GM18505 (cell line): ENCODE measurements at regions not wholly inside any gene's neighbourhood (a gene's known extent, or its start where the extent isn't known, plus 50 kb on each side); places are given as distances from the start of the nearest gene placed in this dataset.

ENCODE experiments used
- ATAC-seq: cut with Tn5 transposase; IDR thresholded peaks from one replicate; pipeline ENCODE4 v1.9.1; 2021; ENCODE audit not compliant: unreplicated experiment
- POLR2A ChIP-seq: IDR thresholded peaks from 4 replicates; pipeline ENCODE4 v1.6.1; 2011; ENCODE audit warnings: borderline replicate concordance; ENCODE audit not compliant: insufficient read depth, insufficient read length; ENCODE audit errors: extremely low read depth

DNA sequence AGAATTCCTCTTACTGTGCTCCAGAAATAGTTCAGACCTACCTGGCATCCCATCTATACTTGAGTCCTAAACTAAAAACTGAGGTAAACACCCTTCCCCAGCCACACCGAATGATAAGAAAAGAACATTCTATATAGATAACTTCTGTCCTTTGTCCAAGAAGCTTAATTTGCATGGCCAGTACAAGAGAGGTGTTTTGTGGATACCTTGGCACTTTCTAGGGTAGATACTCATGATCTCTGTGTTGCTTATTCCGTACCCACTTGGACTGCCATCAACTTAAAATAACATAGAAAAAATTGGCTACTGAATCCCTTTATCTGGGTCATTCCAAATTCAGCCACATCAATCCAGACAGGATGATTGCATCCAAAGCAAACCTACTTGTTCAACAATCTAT lies 1050.4 kb downstream of the STIM2 start:
- no peak for ATAC-seq
- TF ChIP-seq POLR2A = no peak

DNA sequence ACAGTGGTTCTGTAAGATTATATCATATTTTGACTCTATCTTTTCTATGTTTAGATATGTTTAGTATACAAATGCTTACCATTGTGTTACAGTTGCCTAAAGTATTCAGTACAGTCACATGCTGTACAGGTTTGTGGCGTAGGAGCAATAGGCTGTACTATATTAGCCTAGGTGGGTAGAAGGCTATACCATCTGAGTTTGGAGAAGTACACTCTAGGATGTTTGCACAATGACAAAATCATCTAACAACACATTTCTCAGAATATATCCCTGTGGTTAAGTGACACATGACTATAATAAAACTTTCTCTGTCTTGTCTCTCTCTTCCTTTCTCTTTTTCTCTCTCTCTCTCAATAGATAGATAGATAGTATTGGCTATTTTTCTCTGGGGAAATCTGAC lies 1053.1 kb downstream of the STIM2 start:
- no peak for ATAC-seq
- TF ChIP-seq POLR2A = no peak

DNA sequence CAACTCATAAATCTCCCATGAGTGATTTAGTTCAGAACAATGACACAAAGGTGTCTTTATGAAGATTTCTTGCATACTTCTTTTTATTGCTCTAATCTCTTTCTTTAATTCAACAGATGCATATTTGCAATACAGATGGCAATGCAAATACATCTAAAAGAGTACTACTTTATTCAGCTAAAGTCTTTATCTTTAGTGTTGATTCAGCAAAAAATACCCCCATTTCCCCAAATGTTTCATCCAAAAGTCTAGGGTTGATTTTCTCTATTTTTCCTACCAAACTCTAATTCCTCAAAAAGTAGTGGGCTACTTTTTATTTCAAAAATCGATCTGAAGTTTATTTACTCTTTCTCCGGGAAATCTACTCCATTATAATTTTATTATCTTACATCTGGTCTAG lies 1055.2 kb downstream of the STIM2 start:
- TF ChIP-seq POLR2A = no peak
- ATAC-seq = no peak

DNA sequence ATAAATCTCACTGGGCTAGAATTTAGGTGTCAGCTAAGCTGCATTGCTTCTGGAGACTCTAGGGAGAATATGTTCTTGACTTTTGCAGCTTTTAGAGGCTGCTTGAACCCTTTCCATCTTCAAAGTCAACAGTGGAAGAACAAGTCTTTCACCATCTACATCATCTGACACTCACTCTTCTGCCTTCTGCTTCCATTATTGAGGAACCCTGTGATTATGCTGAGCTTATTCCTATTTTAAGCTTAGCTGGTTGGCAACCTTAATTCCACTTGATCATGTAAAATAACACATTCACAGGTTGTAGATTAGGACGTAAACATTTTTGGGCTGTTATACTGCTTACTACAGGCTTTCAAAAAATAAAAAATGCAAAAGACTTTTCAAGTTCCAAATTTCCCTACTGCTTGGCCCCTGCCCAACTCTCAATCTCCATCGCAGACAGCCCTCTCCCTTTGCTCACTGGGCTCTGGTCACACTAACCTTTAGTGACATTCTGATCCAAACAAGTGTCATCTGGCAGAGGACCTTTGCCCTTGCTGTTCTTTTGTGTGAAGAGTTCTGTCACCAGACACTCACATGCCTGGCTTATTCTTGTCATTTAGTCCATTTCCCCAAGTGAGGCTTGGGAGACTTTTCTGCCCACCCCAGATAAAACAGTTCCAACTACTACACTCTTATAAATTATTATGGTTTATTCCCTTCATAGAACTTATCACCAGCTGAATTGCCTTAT lies 1056.0 kb downstream of the STIM2 start:
- no peak for ATAC-seq

DNA sequence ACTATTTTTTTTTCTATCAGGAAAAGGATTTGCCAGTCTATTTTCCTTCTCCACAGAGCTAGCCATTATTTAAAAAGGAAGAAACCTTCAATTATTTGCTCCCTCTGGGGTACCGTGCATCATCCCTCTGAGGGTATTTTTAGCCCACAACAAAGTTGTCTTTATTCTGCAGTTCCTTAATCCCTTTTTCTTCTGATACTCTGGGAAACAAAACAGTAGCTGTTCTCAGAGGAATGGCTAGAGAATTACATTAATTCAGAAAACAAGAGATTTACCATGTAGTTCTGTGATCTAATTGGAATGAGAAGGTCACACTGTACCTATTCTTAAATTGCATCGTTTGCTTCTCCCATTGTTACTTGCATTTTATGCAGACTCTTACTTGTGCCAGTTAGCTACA lies 1056.7 kb downstream of the STIM2 start:
- no peak for TF ChIP-seq POLR2A
- ATAC-seq = no peak

More for the DNA sequence above, 1056.0 kb downstream of the STIM2 start:
- no peak for TF ChIP-seq POLR2A

DNA sequence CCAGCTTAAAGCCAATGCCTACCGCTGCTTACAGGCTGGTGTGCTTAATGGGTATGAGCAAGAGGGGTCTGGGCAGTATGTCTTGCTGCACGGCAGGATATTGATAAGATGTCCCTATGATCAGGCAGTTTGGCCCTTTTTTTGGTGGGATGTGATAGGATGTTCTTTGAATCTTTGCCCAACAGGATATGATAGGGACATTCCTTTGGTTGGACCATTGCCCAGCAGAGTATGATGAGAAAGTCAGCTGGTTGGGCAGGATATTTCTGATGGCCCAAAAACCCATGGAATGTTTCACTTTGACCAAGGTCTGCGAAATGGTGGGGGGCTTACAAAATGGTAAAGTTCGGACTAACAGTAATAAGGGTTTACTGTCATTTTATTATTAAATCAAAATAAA lies 1060.6 kb downstream of the STIM2 start:
- TF ChIP-seq POLR2A = no peak
- ATAC-seq = no peak

DNA sequence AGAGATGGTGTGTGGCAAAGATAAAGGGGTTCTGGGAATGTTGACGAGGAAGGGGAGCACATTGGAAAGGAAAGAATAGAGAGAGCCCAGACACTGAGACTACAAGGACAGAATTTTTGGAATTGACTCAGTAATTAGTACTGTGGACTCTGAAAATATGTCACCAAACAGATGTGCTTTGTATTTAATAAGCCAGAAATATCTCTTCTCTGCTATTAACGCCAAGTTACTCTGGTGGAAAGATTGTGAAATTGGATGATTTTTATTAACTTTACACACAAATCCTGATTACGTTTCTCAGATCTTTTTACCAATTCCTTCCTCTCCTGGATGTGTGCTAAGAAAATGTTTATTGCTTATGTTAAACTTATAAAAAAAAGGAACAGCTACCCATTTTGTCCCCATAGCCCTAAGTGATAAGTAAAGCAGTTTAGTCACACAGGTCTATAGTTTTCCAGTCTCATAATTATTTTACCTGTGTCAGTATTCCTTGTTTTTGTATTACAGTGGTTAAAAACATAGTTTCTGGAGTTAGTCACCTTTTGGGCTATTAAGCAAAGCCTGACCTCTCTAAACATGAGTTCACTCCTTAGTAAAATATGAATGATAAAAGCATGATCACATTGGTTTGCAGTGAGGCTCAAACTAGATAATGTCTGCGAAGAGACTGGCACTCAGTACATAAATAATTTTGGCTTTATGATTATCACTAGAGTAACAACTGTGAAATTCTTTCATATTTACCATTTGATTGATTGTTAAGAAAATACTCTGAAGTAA lies 1068.3 kb downstream of the STIM2 start:
- no peak for ATAC-seq

DNA sequence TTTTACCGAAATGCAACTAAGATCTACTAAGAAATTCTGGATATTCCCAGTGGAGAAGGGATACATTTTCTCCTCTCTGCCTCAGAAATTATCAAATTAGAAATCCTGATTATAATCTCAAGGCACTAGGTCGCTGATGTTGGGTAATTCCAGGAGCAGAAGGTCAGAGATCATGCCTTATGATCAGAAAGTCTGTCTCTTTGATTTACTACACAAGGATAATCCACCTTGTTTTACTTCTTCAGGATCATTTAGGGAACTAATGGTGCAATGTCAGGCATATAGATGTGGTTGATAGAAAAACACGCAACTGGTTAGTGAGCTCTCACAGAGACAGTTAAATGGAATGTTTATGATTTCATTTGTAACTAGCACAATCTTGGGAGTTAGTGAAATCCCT lies 1069.7 kb downstream of the STIM2 start:
- TF ChIP-seq POLR2A = no peak
- ATAC-seq = no peak

More for the DNA sequence above, 1068.3 kb downstream of the STIM2 start:
- no peak for TF ChIP-seq POLR2A

DNA sequence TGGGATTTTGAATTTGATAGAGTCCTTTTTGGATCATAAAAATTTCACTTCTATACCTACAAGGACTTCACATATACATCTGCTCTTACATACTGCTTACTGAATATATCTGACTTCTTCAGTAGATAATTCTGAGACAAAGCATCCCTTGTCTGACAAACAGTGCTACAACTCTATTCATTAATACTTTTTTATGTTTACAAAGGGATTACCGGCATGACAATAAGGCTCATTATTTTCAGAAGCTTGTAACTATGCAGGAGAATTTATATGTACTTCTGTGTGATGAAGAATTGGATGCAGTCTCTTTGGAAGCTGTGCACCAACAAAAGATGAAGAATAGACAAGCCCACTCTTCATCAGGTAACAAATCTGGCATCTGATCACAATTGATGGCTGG lies 1070.3 kb downstream of the STIM2 start:
- ATAC-seq = no peak
- TF ChIP-seq POLR2A = no peak

DNA sequence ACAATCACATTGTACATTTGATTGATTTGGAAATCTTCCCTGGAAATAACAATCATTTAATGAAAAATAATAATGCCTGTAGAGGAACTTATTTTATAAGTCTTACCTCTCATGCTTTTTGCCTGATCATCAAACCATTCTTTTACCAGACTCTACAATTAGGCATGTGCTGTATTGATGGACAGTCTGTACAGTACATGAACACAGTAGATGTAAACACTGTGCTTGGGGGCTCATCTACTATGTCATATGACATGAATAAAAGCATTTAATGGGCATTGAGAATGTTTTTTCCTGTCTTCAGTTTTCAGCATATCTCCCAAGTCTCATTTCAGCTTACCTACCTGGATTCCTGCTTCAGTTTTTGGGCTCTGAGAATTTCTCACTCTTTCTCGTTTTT lies 1070.9 kb downstream of the STIM2 start:
- ATAC-seq = no peak
- no peak for TF ChIP-seq POLR2A

DNA sequence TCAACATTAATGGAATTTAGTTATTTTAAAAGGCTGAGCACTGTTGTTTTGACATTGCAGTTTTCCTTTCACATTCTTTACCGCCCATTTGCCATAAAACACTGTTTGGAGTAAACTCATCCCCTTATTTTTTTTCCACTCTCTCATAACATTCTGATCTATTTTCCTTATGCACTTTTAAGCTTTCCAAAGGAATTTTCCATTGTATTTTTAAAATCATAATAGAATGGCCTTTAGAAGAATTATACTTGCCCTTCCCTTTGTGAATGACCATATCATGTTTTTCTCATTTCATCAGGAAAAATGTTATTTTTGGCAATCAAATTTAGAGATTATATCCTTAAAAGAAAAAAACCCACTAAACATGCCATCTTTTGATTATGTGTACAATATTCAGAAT lies 1074.2 kb downstream of the STIM2 start:
- ATAC-seq = no peak
- no peak for TF ChIP-seq POLR2A

DNA sequence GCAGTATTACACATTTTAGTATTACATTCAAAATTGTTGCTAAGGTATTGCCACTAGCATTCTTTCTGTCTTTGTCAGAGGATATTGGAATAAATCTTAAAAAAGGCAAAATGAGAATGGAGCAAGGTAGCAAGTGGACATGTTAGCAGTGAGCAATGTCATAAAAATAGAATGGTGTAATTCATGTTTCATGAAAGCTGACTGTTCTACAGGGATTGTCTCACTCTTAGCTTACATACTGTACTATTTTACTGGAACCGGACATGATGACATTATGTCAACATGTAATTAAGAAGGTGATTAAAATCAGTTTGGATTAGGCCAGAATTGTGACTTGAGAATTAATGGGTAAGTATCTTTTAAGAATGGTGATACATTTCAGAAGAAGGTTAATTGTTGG lies 1086.2 kb downstream of the STIM2 start:
- no peak for ATAC-seq
- no peak for TF ChIP-seq POLR2A

DNA sequence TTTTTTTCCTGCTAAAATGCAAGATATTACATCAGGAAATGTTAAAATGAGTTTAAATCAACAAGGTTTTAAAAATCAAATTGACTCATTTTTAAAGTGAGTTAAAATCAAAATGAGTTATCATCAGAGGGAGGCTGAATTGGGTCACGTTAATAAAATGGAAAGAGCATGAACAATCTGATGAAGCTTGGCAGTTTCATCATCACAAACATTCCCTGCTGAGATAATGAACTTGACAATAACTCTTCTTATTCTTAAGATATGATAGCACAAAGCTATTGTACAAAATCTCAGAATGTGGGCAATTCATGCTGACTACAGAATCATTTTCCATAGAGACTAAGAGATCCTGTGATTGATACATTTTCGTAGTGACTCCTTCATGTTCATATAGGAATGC lies 1086.7 kb downstream of the STIM2 start:
- no peak for TF ChIP-seq POLR2A
- no peak for ATAC-seq

DNA sequence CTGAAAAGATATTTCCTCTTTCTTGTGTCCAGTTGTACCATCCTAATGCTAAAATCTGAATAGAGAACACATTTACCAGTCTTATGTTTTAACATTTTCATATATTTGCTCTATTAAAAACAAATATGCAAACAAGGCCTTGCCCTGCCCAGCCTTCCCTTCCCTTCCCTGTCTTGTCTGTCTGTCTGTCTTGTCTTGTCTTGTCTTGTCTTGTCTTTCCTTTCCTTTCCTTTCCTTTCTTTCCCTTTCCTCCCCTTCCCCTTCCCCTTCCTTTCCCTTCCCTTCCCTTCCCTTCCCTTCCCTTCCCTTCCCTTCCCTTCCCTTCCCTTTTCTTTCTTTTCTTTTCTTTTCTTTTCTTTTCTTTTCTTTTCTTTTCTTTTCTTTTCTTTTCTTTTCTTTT lies 1103.5 kb downstream of the STIM2 start:
- no peak for ATAC-seq
- no peak for TF ChIP-seq POLR2A
